ENCODE measurements at regions not wholly inside any gene's neighbourhood (a gene's known extent, or its start where the extent isn't known, plus 50 kb on each side); places are given as distances from the start of the nearest gene placed in this dataset.

GRCh38 chr14:65258391-65258790, 154.1 kb upstream of the FUT8 start:
- DNase-seq (ENCODE audit: extremely low read depth, low read depth): no peak
- no peak overlapping the region for H3K4me3 ChIP-seq (replicated peaks; ENCODE audit: low read depth, low read length)
- TF ChIP-seq CTCF (IDR thresholded peaks at IDR 0.05; ENCODE audit: low read depth, low read length, missing control alignments): no peak

GRCh38 chr14:65259000-65259399, 153.5 kb upstream of the FUT8 start:
- DNase-seq (ENCODE audit: extremely low read depth, low read depth): no peak
- H3K4me3 ChIP-seq (replicated peaks; ENCODE audit: low read depth, low read length): no peak overlapping the region
- no peak for TF ChIP-seq CTCF (IDR thresholded peaks at IDR 0.05; ENCODE audit: low read depth, low read length, missing control alignments)

GRCh38 chr14:65260786-65261185, 151.7 kb upstream of the FUT8 start:
- no peak for DNase-seq (ENCODE audit: extremely low read depth, low read depth)

GRCh38 chr14:65261425-65261920, 151.1 kb upstream of the FUT8 start:
- no peak for DNase-seq (ENCODE audit: extremely low read depth, low read depth)
- TF ChIP-seq CTCF (IDR thresholded peaks at IDR 0.05; ENCODE audit: low read depth, low read length, missing control alignments): no peak
- H3K4me3 ChIP-seq (replicated peaks; ENCODE audit: low read depth, low read length): no peak overlapping the region

More at GRCh38 chr14:65260786-65261185, 151.7 kb upstream of the FUT8 start:
- TF ChIP-seq CTCF (IDR thresholded peaks at IDR 0.05; ENCODE audit: low read depth, low read length, missing control alignments): no peak
- H3K4me3 ChIP-seq (replicated peaks; ENCODE audit: low read depth, low read length): no peak overlapping the region

GRCh38 chr14:65261946-65262345, 150.6 kb upstream of the FUT8 start:
- DNase-seq (ENCODE audit: extremely low read depth, low read depth): no peak
- TF ChIP-seq CTCF (IDR thresholded peaks at IDR 0.05; ENCODE audit: low read depth, low read length, missing control alignments): no peak
- no peak overlapping the region for H3K4me3 ChIP-seq (replicated peaks; ENCODE audit: low read depth, low read length)

- H3K4me3 ChIP-seq (replicated peaks; ENCODE audit: low read depth, low read length): no peak overlapping the region
- TF ChIP-seq CTCF (IDR thresholded peaks at IDR 0.05; ENCODE audit: low read depth, low read length, missing control alignments): no peak
- DNase-seq (ENCODE audit: extremely low read depth, low read depth): no peak
Observed at GRCh38 chr14:65263177-65263788, 149.2 kb upstream of the FUT8 start.

GRCh38 chr14:65267856-65268255, 144.7 kb upstream of the FUT8 start:
- no peak overlapping the region for H3K4me3 ChIP-seq (replicated peaks; ENCODE audit: low read depth, low read length)
- TF ChIP-seq CTCF (IDR thresholded peaks at IDR 0.05; ENCODE audit: low read depth, low read length, missing control alignments): no peak
- no peak for DNase-seq (ENCODE audit: extremely low read depth, low read depth)

Measured in HFF-Myc (cell line).